ENCODE measurements at regions not wholly inside any gene's neighbourhood (a gene's known extent, or its start where the extent isn't known, plus 50 kb on each side); places are given as distances from the start of the nearest gene placed in this dataset.
"Not testable (repeated sequence)": the region's sequence is repeated elsewhere in the genome, so short reads cannot be mapped to it uniquely, and the experiment has no call there.

DNA sequence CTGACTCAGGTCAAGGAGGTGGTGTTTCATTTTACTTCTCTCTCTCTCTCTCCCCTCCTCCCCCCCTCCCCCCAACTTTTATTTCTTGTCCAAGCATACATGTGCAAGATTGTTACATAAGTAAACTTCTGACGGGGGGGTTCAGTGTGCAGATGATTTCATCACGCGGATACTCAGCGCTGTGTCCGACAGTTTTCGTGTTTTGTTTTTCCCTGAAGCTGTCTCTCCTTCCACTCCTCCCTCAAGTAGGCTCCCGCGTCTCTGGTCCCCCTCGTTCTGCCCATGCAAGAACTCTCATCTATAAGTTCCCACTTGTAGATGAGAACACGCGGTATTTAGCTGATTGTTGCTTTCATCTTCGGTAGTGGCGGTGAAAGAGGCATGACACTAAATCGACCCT is 111.0 kb upstream of the ANKRD30BL start:
- H3K9me3 ChIP-seq = no peaks in the 10 kb centered on the region
- DNase-seq = no peak
- intact Hi-C loops (cut with DNase I) = loop anchor here (10.0 kb wide), 1 partner anchor 882 kb away; no protein-coding TSS in a partner anchor
- no peak overlapping the region for H3K27ac ChIP-seq
- no peaks in the 10 kb centered on the region for H3K36me3 ChIP-seq
- no peak for TF ChIP-seq POLR2A (IDR thresholded peaks at IDR 0.05)
- TF ChIP-seq, protein P1, sequence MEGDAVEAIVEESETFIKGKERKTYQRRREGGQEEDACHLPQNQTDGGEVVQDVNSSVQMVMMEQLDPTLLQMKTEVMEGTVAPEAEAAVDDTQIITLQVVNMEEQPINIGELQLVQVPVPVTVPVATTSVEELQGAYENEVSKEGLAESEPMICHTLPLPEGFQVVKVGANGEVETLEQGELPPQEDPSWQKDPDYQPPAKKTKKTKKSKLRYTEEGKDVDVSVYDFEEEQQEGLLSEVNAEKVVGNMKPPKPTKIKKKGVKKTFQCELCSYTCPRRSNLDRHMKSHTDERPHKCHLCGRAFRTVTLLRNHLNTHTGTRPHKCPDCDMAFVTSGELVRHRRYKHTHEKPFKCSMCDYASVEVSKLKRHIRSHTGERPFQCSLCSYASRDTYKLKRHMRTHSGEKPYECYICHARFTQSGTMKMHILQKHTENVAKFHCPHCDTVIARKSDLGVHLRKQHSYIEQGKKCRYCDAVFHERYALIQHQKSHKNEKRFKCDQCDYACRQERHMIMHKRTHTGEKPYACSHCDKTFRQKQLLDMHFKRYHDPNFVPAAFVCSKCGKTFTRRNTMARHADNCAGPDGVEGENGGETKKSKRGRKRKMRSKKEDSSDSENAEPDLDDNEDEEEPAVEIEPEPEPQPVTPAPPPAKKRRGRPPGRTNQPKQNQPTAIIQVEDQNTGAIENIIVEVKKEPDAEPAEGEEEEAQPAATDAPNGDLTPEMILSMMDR (IDR thresholded peaks at IDR 0.05) = no peak
- H3K4me1 ChIP-seq = peaks cover 2 to 13% (median 5%) of the 10 kb centered on the region in 3 donors
- 96 to 97% methylated on average over 13 to 14 of the region's 14 CpGs for WGBS, 2 donors
- peaks cover 0 to 9% (median 0%) of the 10 kb centered on the region in 4 donors for H3K27me3 ChIP-seq
- no peak overlapping the region for H3K4me3 ChIP-seq

DNA sequence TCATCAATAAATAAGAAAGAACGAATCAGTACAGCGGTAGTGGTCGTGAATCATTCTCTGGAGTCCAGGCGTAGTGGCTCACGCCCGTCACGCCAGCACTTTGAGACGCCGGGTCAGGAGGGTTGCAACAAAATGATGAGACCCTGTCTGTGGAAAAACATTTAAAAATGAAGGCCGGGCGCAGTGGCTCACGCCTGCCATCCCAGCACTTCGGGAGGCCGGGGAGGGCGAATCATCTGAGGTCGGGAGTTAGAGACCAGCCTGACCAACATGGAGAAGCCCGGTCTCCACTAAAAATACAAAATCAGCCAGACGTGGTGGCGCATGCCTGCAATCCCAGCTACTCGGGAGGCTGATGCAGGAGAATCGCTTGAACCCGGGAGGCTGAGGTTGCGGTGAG is 111.8 kb upstream of the ANKRD30BL start:
- not testable (repeated sequence) for H3K36me3 ChIP-seq, H3K9me3 ChIP-seq, H3K27me3 ChIP-seq, DNase-seq, H3K4me1 ChIP-seq, H3K27ac ChIP-seq, H3K4me3 ChIP-seq
- intact Hi-C loops (cut with DNase I) = loop anchor here (10.0 kb wide), 1 partner anchor 881 kb away; no protein-coding TSS in a partner anchor
- 96 to 98% methylated on average over 21 to 23 of the region's 23 CpGs for WGBS, 2 donors

DNA sequence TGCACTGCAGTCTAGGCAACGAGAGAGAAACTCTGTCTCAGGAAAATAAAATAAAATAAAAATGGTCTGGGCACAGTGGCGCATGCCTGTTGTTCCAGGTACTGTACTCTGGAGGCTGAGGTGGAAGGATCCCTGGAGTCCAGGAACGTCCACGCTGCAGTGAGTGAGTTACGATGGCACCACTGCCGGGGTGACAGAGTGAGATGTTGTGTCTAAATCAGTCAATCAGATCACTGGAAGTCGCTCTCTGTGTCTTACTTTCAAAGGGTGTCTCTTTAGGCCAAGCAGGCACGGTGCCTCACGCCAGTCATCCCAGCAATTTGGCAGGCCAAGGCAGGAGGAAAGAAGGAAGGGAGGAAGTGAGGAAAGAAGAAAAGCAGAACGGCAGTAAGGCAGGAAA is 112.2 kb upstream of the ANKRD30BL start:
- Histone ChIP-seq H3K36me3 (no peaks in the 10 kb centered on the region), H3K4me1 (peaks cover 0 to under 1% (median 0%) of the 10 kb centered on the region in 3 donors), H3K27me3 (peaks cover 0 to 6% (median 0%) of the 10 kb centered on the region in 4 donors), H3K27ac (no peak overlapping the region), H3K9me3 (no peaks in the 10 kb centered on the region), H3K4me3 (no peak overlapping the region)
- DNase-seq = no peak
- TF ChIP-seq POLR2A (IDR thresholded peaks at IDR 0.05) = no peak
- TF ChIP-seq, protein P1 (IDR thresholded peaks at IDR 0.05) = no peak
- intact Hi-C loops (cut with DNase I) = loop anchor here (10.0 kb wide), 1 partner anchor 881 kb away; no protein-coding TSS in a partner anchor
- 87 to 89% methylated on average over 7 to 8 of the region's 10 CpGs for WGBS, 2 donors

DNA sequence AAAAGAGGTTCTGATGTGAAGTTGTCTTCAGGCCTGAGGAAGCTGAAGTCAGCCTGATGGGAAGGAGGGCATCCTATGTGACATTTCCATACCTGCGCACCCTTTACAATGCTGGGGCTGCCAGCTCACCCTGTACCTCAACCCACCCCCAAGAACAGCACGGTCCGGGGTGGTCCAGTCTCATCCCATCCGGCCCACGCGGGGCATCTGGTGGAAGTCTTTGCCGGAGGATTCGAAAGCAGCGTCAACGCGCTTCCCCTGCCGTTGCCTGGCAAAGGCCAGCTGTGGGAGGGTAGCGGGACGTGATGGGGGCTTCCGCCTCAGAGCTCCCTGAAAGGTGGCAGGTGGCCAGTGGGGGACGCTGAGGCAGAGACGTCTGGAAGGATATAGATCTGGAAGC is 113.6 kb upstream of the ANKRD30BL start:
- Histone ChIP-seq H3K4me3 (no peak overlapping the region), H3K4me1 (no peaks in the 10 kb centered on the region), H3K9me3 (peaks cover 0 to 10% (median 0%) of the 10 kb centered on the region in 3 donors), H3K27ac (no peak overlapping the region), H3K36me3 (no peaks in the 10 kb centered on the region), H3K27me3 (no peaks in the 10 kb centered on the region)
- intact Hi-C loops (cut with DNase I) = loop anchor here (10.0 kb wide), 1 partner anchor 879 kb away; no protein-coding TSS in a partner anchor
- WGBS, 2 donors = 84 to 100% methylated on average over 1 to 6 of the region's 17 CpGs
- no peak for DNase-seq
- TF ChIP-seq, protein P1 (IDR thresholded peaks at IDR 0.05) = no peak
- TF ChIP-seq POLR2A (IDR thresholded peaks at IDR 0.05) = no peak

DNA sequence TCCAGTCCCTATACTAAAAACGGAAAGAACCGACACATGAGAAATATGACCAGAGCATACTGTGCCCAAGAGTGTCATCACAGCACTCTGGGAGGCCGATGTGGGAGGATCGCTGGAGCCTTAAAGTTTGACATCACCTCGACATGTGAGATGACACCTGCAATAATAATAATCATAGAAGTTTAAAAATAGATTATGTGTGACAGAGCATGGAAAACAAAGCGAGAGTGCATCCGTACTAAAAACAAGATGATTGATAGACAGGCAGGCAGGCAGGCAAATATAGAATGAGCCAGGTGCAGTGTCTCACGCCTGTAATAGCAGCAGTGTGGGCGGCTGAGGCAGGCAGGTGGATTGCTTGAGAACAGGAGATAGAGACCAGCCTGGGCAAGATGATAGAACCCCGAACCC is 114.8 kb upstream of the ANKRD30BL start:
- DNase-seq = no peak
- WGBS, 2 donors = 66 to 72% methylated on average over 10 of the region's 10 CpGs
- TF ChIP-seq POLR2A (IDR thresholded peaks at IDR 0.05) = no peak
- TF ChIP-seq, protein P1 (IDR thresholded peaks at IDR 0.05) = no peak
- Histone ChIP-seq H3K27ac (no peak overlapping the region), H3K9me3 (peaks cover 0 to 10% (median 0%) of the 10 kb centered on the region in 3 donors), H3K4me1 (no peaks in the 10 kb centered on the region), H3K27me3 (peaks cover 0 to 3% (median 0%) of the 10 kb centered on the region in 4 donors), H3K36me3 (no peaks in the 10 kb centered on the region), H3K4me3 (no peak overlapping the region)
- intact Hi-C loops (cut with DNase I) = loop anchor here (10.0 kb wide), 1 partner anchor 878 kb away; no protein-coding TSS in a partner anchor

All from esophagus squamous epithelium (tissue), 5 donors.